Testis (tissue), 2 donors: ENCODE measurements at regions not wholly inside any gene's neighbourhood (a gene's known extent, or its start where the extent isn't known, plus 50 kb on each side); places are given as distances from the start of the nearest gene placed in this dataset.

ENCODE experiments used
- CTCF ChIP-seq, 3 experiments: fragments of 450-650 bp in 2 of 3; fragments of 200-600 bp in 1 of 3; sonication (generic) in 1 of 3; IDR thresholded peaks; one replicate each; pipeline ENCODE4 v1.5.1; 2016 to 2019; ENCODE audit warnings: antibody characterized with exemption in 3 of 3, mild to moderate bottlenecking in 2 of 3, moderate library complexity in 1 of 3
- POLR2A ChIP-seq: fragments of 450-650 bp; IDR thresholded peaks from one replicate; pipeline ENCODE4 v1.6.1; 2017; ENCODE audit warnings: antibody characterized with exemption, mild to moderate bottlenecking, moderate library complexity

GRCh38 chr13:44089452-44089851 lies 209.7 kb downstream of the LACC1 start:
- no peak for TF ChIP-seq POLR2A
- no peak for TF ChIP-seq CTCF (IDR thresholded peaks at IDR 0.05)
